Loucy (cell line): ENCODE measurements at regions not wholly inside any gene's neighbourhood (a gene's known extent, or its start where the extent isn't known, plus 50 kb on each side); places are given as distances from the start of the nearest gene placed in this dataset.

Experiments used
- CTCF ChIP-seq: fragments of 200-600 bp; sonication (generic); conservative IDR thresholded peaks from 2 replicates; pipeline ENCODE4 v1.5.1; 2014; ENCODE audit warnings: mild to moderate bottlenecking, antibody characterized with exemption, low read length
- EZH2phosphoT487 ChIP-seq: fragments of 200-600 bp; IDR thresholded peaks from 2 replicates; pipeline ENCODE4 v1.6.1; 2018; ENCODE audit warnings: antibody characterized with exemption, mild to moderate bottlenecking, moderate library complexity, borderline replicate concordance

- TF ChIP-seq CTCF, result no peak
- no peak for TF ChIP-seq EZH2phosphoT487
Measured at GRCh38 chr2:238507836-238508235, 81.1 kb downstream of the ASB1 start.
